RWPE2 (cell line): ENCODE measurements at regions not wholly inside any gene's neighbourhood (a gene's known extent, or its start where the extent isn't known, plus 50 kb on each side); places are given as distances from the start of the nearest gene placed in this dataset.
"Not testable (repeated sequence)": the region's sequence is repeated elsewhere in the genome, so short reads cannot be mapped to it uniquely, and the experiment has no call there.

Source experiments
- ATAC-seq: fragments of 200-7000 bp; cut with Tn5 transposase; 3 replicates; pipeline ENCODE4 v1.9.1; 2021; ENCODE audit warnings: low read depth
- DNase-seq: peaks from one replicate; pipeline ENCODE4 v3.0.0-alpha.2; 2020; ENCODE audit warnings: low spot score
- H3K27ac ChIP-seq: fragments of 450-650 bp; 2 replicates; pipeline ENCODE4 v1.5.1; 2017; ENCODE audit warnings: mild to moderate bottlenecking; ENCODE audit not compliant: poor library complexity, severe bottlenecking
- H3K27me3 ChIP-seq: fragments of 250-450 bp; sonication (Bioruptor Pico); 2 replicates; pipeline ENCODE4 v1.5.1; 2021; ENCODE audit warnings: mild to moderate bottlenecking, moderate library complexity; ENCODE audit not compliant: insufficient read depth, poor library complexity, severe bottlenecking
- H3K36me3 ChIP-seq: fragments of 250-450 bp; sonication (Bioruptor Pico); 2 replicates; pipeline ENCODE4 v1.5.1; 2020; ENCODE audit warnings: low read depth, mild to moderate bottlenecking, moderate library complexity
- H3K4me1 ChIP-seq: fragments of 250-450 bp; sonication (Bioruptor Pico); 2 replicates; pipeline ENCODE4 v1.5.1; 2021; ENCODE audit warnings: mild to moderate bottlenecking, moderate library complexity; ENCODE audit not compliant: insufficient read depth, poor library complexity, severe bottlenecking
- H3K4me3 ChIP-seq: fragments of 250-450 bp; sonication (Bioruptor Pico); 2 replicates; pipeline ENCODE4 v1.5.1; 2021; ENCODE audit warnings: mild to moderate bottlenecking, moderate library complexity; ENCODE audit not compliant: severe bottlenecking
- H3K9me3 ChIP-seq: fragments of 250-450 bp; sonication (Bioruptor Pico); 2 replicates; pipeline ENCODE4 v1.5.1; 2021; ENCODE audit warnings: mild to moderate bottlenecking, moderate library complexity; ENCODE audit not compliant: severe bottlenecking
- TF ChIP-seq, protein P1 (sequence below): fragments of 450-650 bp; IDR thresholded peaks from one replicate; pipeline ENCODE4 v1.5.1; 2017; ENCODE audit warnings: mild to moderate bottlenecking, moderate library complexity; ENCODE audit not compliant: poor library complexity, severe bottlenecking

DNA sequence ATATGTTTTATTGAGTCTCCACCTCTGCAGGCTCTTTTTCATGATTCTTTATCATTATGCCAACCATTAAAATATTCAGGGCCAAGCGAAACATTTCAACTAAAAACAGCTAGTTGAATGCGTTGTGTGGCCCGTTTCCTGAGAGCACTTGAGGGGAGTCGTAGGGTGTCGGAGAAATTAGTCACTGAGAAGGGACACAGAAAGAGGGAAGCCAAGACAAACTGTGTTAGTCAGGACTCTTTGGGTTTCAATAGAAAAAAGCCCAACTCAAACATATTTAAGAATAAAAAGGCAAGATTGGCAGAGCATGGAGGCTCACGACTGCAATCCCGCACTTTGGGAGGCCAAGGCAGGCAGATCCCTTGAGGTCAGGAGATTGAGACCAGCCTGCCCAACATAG is 58.9 kb downstream of the MAFB start:
- no peaks in the 10 kb centered on the region for H3K27me3 ChIP-seq
- no peak overlapping the region for H3K4me3 ChIP-seq
- ATAC-seq (no peak), DNase-seq (peak; percentile 42)
- no peaks in the 10 kb centered on the region for H3K4me1 ChIP-seq
- no peaks in the 10 kb centered on the region for H3K9me3 ChIP-seq
- no peak overlapping the region for H3K27ac ChIP-seq
- TF ChIP-seq, protein P1, sequence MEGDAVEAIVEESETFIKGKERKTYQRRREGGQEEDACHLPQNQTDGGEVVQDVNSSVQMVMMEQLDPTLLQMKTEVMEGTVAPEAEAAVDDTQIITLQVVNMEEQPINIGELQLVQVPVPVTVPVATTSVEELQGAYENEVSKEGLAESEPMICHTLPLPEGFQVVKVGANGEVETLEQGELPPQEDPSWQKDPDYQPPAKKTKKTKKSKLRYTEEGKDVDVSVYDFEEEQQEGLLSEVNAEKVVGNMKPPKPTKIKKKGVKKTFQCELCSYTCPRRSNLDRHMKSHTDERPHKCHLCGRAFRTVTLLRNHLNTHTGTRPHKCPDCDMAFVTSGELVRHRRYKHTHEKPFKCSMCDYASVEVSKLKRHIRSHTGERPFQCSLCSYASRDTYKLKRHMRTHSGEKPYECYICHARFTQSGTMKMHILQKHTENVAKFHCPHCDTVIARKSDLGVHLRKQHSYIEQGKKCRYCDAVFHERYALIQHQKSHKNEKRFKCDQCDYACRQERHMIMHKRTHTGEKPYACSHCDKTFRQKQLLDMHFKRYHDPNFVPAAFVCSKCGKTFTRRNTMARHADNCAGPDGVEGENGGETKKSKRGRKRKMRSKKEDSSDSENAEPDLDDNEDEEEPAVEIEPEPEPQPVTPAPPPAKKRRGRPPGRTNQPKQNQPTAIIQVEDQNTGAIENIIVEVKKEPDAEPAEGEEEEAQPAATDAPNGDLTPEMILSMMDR: no peak
- no peaks in the 10 kb centered on the region for H3K36me3 ChIP-seq

DNA sequence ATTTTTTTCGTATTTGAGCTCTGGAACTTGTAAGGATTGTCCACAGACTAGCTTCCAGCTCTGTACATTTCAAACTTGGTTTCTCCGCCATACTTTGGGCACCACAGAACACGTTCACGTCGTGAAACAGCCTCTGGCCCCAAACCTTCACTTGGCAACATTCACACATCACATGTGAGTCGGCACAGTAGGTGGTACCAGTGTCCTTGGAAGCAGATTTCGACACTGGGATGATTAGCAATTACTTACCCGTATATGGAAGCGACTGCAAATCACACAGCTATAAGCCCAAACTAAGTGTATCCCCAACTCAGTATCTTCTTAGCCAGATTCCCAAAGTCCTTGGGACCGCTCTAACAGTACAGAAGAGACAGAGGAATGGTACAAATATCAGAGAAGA is 60.2 kb downstream of the MAFB start:
- Histone ChIP-seq H3K27ac (no peak overlapping the region), H3K4me1 (no peaks in the 10 kb centered on the region), H3K4me3 (no peak overlapping the region), H3K27me3 (no peaks in the 10 kb centered on the region), H3K36me3 (no peaks in the 10 kb centered on the region), H3K9me3 (no peaks in the 10 kb centered on the region)
- TF ChIP-seq, protein P1: no peak
- DNase-seq (peak; percentile 47), ATAC-seq (peak; percentile 17; the same call in 1 of the 3 replicates)

DNA sequence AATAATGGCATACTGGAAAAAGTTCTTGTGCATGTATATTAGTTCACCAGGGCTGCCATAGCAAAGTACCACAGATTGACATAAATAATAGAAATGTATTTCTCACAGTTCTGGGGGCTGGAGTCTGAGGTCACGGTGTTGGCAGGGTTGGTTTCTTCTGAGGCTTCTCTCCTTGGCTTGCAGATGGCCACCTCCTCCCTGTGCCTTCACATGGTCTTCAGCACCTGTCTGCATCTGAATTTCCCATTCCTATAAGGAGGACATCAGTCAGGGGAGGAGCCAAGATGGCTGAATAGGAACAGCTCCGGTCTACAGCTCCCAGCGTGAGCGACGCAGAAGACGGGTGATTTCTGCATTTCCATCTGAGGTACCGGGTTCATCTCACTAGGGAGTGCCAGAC is 70.0 kb downstream of the MAFB start:
- not testable (repeated sequence) for H3K4me1 ChIP-seq, H3K36me3 ChIP-seq, ATAC-seq, H3K27ac ChIP-seq, H3K27me3 ChIP-seq, H3K4me3 ChIP-seq, H3K9me3 ChIP-seq
- peak; percentile 35 for DNase-seq

DNA sequence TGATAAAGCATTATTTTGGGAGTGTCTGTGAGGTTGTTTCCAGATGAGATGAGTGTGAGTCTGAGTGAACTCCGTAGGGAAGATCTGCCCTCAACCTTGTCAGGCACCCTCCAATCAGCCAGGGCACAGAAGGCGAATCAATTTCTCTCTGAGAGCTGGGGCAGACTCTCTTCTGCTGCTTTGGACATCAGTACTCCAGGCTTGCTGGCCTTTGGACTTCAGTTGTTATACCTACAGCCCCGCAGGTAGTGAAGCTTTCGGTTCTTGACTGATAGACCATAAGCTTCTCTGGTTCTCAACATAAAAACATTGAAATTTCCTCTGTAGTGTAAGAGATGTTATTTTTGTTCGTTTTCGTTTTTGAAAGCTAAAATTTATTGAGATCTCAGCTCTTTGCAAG is 71.4 kb downstream of the MAFB start:
- Histone ChIP-seq H3K4me1 (peaks cover 3% of the 10 kb centered on the region), H3K27me3 (peaks cover 8% of the 10 kb centered on the region), H3K27ac (no peak overlapping the region), H3K9me3 (no peaks in the 10 kb centered on the region), H3K4me3 (no peak overlapping the region), H3K36me3 (no peaks in the 10 kb centered on the region)
- DNase-seq: peak; percentile 49
- TF ChIP-seq, protein P1: no peak
- ATAC-seq: no peak

DNA sequence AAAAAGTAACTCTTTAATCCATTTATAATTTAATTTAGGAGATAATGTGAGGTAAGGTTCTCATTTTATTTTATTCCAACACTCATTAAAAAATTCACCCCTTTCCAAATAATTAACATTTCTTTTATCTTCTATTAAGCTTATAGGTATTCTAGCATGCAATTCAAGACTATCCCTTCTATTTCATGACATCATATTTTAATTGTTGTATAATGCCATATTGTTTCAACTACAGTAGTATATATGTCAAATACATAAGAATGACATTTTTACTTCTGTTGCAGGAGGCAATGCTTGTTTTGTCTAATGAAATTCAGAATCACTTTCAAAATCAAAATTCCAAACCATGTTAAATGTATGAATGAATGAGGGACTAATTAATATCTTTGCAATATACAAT is 76.2 kb downstream of the MAFB start:
- Histone ChIP-seq H3K4me1 (peaks cover 3% of the 10 kb centered on the region), H3K27me3 (peaks cover 8% of the 10 kb centered on the region), H3K36me3 (no peaks in the 10 kb centered on the region), H3K9me3 (no peaks in the 10 kb centered on the region), H3K4me3 (no peak overlapping the region), H3K27ac (no peak overlapping the region)
- TF ChIP-seq, protein P1: no peak
- no peak for DNase-seq
- ATAC-seq: no peak
